Loucy (cell line): ENCODE measurements at regions not wholly inside any gene's neighbourhood (a gene's known extent, or its start where the extent isn't known, plus 50 kb on each side); places are given as distances from the start of the nearest gene placed in this dataset.

Experiments
- CTCF ChIP-seq: fragments of 200-600 bp; sonication (generic); conservative IDR thresholded peaks from 2 replicates; pipeline ENCODE4 v1.5.1; 2014; ENCODE audit warnings: mild to moderate bottlenecking, antibody characterized with exemption, low read length
- EZH2phosphoT487 ChIP-seq: fragments of 200-600 bp; IDR thresholded peaks from 2 replicates; pipeline ENCODE4 v1.6.1; 2018; ENCODE audit warnings: antibody characterized with exemption, mild to moderate bottlenecking, moderate library complexity, borderline replicate concordance

GRCh38 chr2:53460937-53461336, 306.7 kb upstream of the CHAC2 start:
- TF ChIP-seq CTCF (no peak), EZH2phosphoT487 (no peak)
